Neural progenitor cell (in vitro differentiated cells): ENCODE measurements at regions not wholly inside any gene's neighbourhood (a gene's known extent, or its start where the extent isn't known, plus 50 kb on each side); places are given as distances from the start of the nearest gene placed in this dataset.

Experiments used
- DNase-seq: peaks from one replicate; pipeline ENCODE4 v3.0.0-alpha.2; 2016; ENCODE audit warnings: low spot score
- H2AFZ ChIP-seq: fragments of 200-600 bp; sonication (generic); replicated peaks from 2 replicates; pipeline ENCODE4 v1.6.1; 2016; ENCODE audit warnings: antibody characterized with exemption
- H3F3A ChIP-seq: fragments of 200-600 bp; sonication (generic); 2 replicates; pipeline ENCODE4 v1.6.1; 2016; ENCODE audit warnings: antibody characterized with exemption, low read depth
- H3K27ac ChIP-seq: fragments of 200-600 bp; sonication (generic); 2 replicates; pipeline ENCODE4 v1.5.1; 2016; ENCODE audit warnings: mild to moderate bottlenecking
- H3K27me3 ChIP-seq: fragments of 200-600 bp; sonication (generic); 2 replicates; pipeline ENCODE4 v1.6.1; 2016; ENCODE audit warnings: mild to moderate bottlenecking, moderate library complexity
- H3K36me3 ChIP-seq: fragments of 200-600 bp; sonication (generic); 2 replicates; pipeline ENCODE4 v1.5.1; 2016
- H3K4me1 ChIP-seq: fragments of 200-600 bp; sonication (generic); 2 replicates; pipeline ENCODE4 v1.6.1; 2016; ENCODE audit warnings: mixed run types
- H3K4me2 ChIP-seq: fragments of 200-600 bp; sonication (generic); 2 replicates; pipeline ENCODE4 v1.6.1; 2016
- H3K4me3 ChIP-seq: fragments of 200-600 bp; sonication (generic); 2 replicates; pipeline ENCODE4 v1.5.1; 2016
- H3K79me2 ChIP-seq: fragments of 200-600 bp; sonication (generic); 2 replicates; pipeline ENCODE4 v1.6.1; 2016; ENCODE audit warnings: low read depth
- H3K9ac ChIP-seq: fragments of 200-600 bp; sonication (generic); 2 replicates; pipeline ENCODE4 v1.6.1; 2016
- H3K9me3 ChIP-seq: fragments of 200-600 bp; sonication (generic); 2 replicates; pipeline ENCODE4 v1.5.1; 2016; ENCODE audit warnings: low read depth
- H4K20me1 ChIP-seq: fragments of 200-600 bp; sonication (generic); 2 replicates; pipeline ENCODE4 v1.6.1; 2016; ENCODE audit warnings: low read depth
- H3K27ac Mint-ChIP-seq: 3 replicates; pipeline ENCODE4 v1.8.0; 2021; ENCODE audit warnings: mixed read lengths
- H3K27me3 Mint-ChIP-seq: 2 replicates; pipeline ENCODE4 v1.8.0; 2022; ENCODE audit warnings: low read depth, mild to moderate bottlenecking, inconsistent platforms, moderate library complexity, mixed read lengths; ENCODE audit not compliant: insufficient read depth
- H3K36me3 Mint-ChIP-seq: 3 replicates; pipeline ENCODE4 v1.8.0; 2021; ENCODE audit warnings: mixed read lengths
- H3K4me1 Mint-ChIP-seq: 3 replicates; pipeline ENCODE4 v1.8.0; 2021; ENCODE audit warnings: mixed read lengths
- H3K4me3 Mint-ChIP-seq: 3 replicates; pipeline ENCODE4 v1.8.0; 2021; ENCODE audit warnings: mild to moderate bottlenecking, moderate library complexity, mixed read lengths
- H3K9me3 Mint-ChIP-seq: 3 replicates; pipeline ENCODE4 v1.8.0; 2020; ENCODE audit warnings: mixed read lengths
- CTCF ChIP-seq: fragments of 200-600 bp; sonication (generic); IDR thresholded peaks from 2 replicates; pipeline ENCODE4 v1.5.1; 2017; ENCODE audit warnings: antibody characterized with exemption, mild to moderate bottlenecking
- EZH2 ChIP-seq: fragments of 200-600 bp; sonication (generic); IDR thresholded peaks from 2 replicates; pipeline ENCODE4 v1.6.1; 2017; ENCODE audit warnings: antibody characterized with exemption, mild to moderate bottlenecking, moderate library complexity
- EZH2phosphoT487 ChIP-seq: fragments of 200-600 bp; sonication (generic); IDR thresholded peaks from 2 replicates; pipeline ENCODE4 v1.6.1; 2017; ENCODE audit warnings: antibody characterized with exemption

DNA sequence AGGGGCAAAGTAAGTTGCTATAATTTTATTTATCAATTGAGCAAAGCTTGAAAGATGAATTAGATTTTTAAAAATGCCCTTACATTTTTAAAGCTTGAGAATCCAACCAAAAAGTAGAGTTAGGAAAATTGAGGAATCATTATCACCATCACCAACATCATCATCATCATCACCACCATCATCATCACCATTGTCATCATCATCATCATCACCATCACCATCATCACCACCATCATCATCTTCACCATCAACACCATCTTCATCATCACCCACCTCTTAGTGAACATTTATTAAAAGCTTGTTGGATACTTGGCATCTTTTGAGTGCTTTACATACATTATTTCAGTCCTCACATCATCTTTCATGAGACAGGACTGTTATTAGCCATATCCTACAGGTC is 504.4 kb upstream of the TNP1 start:
- H3K4me3 Mint-ChIP-seq: no peak overlapping the region
- no peak for TF ChIP-seq EZH2phosphoT487
- peaks cover 6% of the 10 kb centered on the region for H3F3A ChIP-seq
- H2AFZ ChIP-seq: no peak overlapping the region
- H3K4me2 ChIP-seq: no peak overlapping the region
- H3K4me1 Mint-ChIP-seq: peaks cover 6% of the 10 kb centered on the region
- no peak overlapping the region for H3K27ac Mint-ChIP-seq
- H4K20me1 ChIP-seq: no peaks in the 10 kb centered on the region
- no peak overlapping the region for H3K9ac ChIP-seq
- H3K27ac ChIP-seq: no peak overlapping the region
- H3K36me3 Mint-ChIP-seq: no peaks in the 10 kb centered on the region
- H3K4me3 ChIP-seq: no peak overlapping the region
- no peaks in the 10 kb centered on the region for H3K27me3 ChIP-seq
- DNase-seq: no peak
- H3K27me3 Mint-ChIP-seq: peaks cover 3% of the 10 kb centered on the region
- no peaks in the 10 kb centered on the region for H3K36me3 ChIP-seq
- no peaks in the 10 kb centered on the region for H3K9me3 Mint-ChIP-seq
- peaks cover 21% of the 10 kb centered on the region for H3K4me1 ChIP-seq
- H3K9me3 ChIP-seq: no peaks in the 10 kb centered on the region
- no peaks in the 10 kb centered on the region for H3K79me2 ChIP-seq

GRCh38 chr2:217363470-217363869 is 503.6 kb upstream of the TNP1 start:
- H3K4me1 Mint-ChIP-seq: peaks cover 3% of the 10 kb centered on the region
- H3K27me3 Mint-ChIP-seq: peaks cover 5% of the 10 kb centered on the region
- TF ChIP-seq CTCF (no peak), EZH2phosphoT487 (no peak), EZH2 (no peak)
- no peaks in the 10 kb centered on the region for H3K36me3 ChIP-seq
- no peaks in the 10 kb centered on the region for H3K36me3 Mint-ChIP-seq
- H4K20me1 ChIP-seq: no peaks in the 10 kb centered on the region
- peaks cover 6% of the 10 kb centered on the region for H3F3A ChIP-seq
- no peaks in the 10 kb centered on the region for H3K27me3 ChIP-seq
- H3K9ac ChIP-seq: no peak overlapping the region
- H3K27ac Mint-ChIP-seq: no peak overlapping the region
- no peaks in the 10 kb centered on the region for H3K9me3 ChIP-seq
- peaks cover 21% of the 10 kb centered on the region for H3K4me1 ChIP-seq
- H3K4me2 ChIP-seq: no peak overlapping the region
- no peak overlapping the region for H3K4me3 ChIP-seq
- H3K9me3 Mint-ChIP-seq: no peaks in the 10 kb centered on the region
- no peak overlapping the region for H3K4me3 Mint-ChIP-seq
- DNase-seq: no peak
- H2AFZ ChIP-seq: no peak overlapping the region
- H3K27ac ChIP-seq: no peak overlapping the region
- H3K79me2 ChIP-seq: no peaks in the 10 kb centered on the region

- H3K4me3 ChIP-seq: no peak overlapping the region
- DNase-seq: no peak
- H3K9me3 ChIP-seq: no peaks in the 10 kb centered on the region
- Mint-ChIP-seq H3K36me3 (no peaks in the 10 kb centered on the region), H3K27me3 (peaks cover 6% of the 10 kb centered on the region), H3K27ac (no peak overlapping the region), H3K4me1 (peaks cover 2% of the 10 kb centered on the region), H3K4me3 (no peak overlapping the region), H3K9me3 (no peaks in the 10 kb centered on the region)
- H3K79me2 ChIP-seq: no peaks in the 10 kb centered on the region
- H4K20me1 ChIP-seq: no peaks in the 10 kb centered on the region
- H3K27ac ChIP-seq: no peak overlapping the region
- peaks cover 26% of the 10 kb centered on the region for H3K4me1 ChIP-seq
- TF ChIP-seq EZH2 (no peak), CTCF (no peak), EZH2phosphoT487 (no peak)
- no peaks in the 10 kb centered on the region for H3K36me3 ChIP-seq
- H2AFZ ChIP-seq: no peak overlapping the region
- no peak overlapping the region for H3K9ac ChIP-seq
- H3K27me3 ChIP-seq: no peaks in the 10 kb centered on the region
- peaks cover 6% of the 10 kb centered on the region for H3F3A ChIP-seq
- no peak overlapping the region for H3K4me2 ChIP-seq
Observed at GRCh38 chr2:217362710-217363109, 502.8 kb upstream of the TNP1 start.

DNA sequence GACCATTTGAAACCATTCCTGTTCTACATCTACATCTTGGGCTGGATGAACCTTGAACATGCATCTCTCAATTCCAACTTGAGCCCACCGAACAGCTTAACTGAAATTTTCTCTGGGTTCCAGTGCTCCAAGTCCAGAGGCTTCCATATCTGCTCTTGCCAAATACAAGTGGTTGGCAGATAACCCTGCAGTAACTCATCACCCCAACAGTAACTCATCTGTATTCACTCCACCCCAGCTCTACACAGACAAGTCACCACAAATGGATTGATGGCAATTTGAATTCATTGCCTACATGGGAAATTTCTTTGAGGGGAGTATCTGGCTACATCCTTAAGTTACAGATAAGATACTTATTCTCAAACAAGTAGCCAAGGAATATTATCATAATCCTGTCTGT is 502.4 kb upstream of the TNP1 start:
- H3K9ac ChIP-seq: no peak overlapping the region
- H3K9me3 Mint-ChIP-seq: no peaks in the 10 kb centered on the region
- no peaks in the 10 kb centered on the region for H3K36me3 ChIP-seq
- H2AFZ ChIP-seq: no peak overlapping the region
- H3K9me3 ChIP-seq: no peaks in the 10 kb centered on the region
- no peak overlapping the region for H3K4me2 ChIP-seq
- H3K4me1 ChIP-seq: peaks cover 24% of the 10 kb centered on the region
- H3K27me3 Mint-ChIP-seq: peaks cover 6% of the 10 kb centered on the region
- H3K27ac Mint-ChIP-seq: no peak overlapping the region
- H3F3A ChIP-seq: peaks cover 6% of the 10 kb centered on the region
- TF ChIP-seq EZH2phosphoT487 (no peak), EZH2 (no peak), CTCF (no peak)
- H3K4me1 Mint-ChIP-seq: peaks cover 2% of the 10 kb centered on the region
- no peaks in the 10 kb centered on the region for H3K36me3 Mint-ChIP-seq
- no peaks in the 10 kb centered on the region for H3K27me3 ChIP-seq
- no peak for DNase-seq
- H3K27ac ChIP-seq: no peak overlapping the region
- no peak overlapping the region for H3K4me3 Mint-ChIP-seq
- H3K4me3 ChIP-seq: no peak overlapping the region
- H4K20me1 ChIP-seq: no peaks in the 10 kb centered on the region
- H3K79me2 ChIP-seq: no peaks in the 10 kb centered on the region
